ENCODE measurements at regions not wholly inside any gene's neighbourhood (a gene's known extent, or its start where the extent isn't known, plus 50 kb on each side); places are given as distances from the start of the nearest gene placed in this dataset.

DNA sequence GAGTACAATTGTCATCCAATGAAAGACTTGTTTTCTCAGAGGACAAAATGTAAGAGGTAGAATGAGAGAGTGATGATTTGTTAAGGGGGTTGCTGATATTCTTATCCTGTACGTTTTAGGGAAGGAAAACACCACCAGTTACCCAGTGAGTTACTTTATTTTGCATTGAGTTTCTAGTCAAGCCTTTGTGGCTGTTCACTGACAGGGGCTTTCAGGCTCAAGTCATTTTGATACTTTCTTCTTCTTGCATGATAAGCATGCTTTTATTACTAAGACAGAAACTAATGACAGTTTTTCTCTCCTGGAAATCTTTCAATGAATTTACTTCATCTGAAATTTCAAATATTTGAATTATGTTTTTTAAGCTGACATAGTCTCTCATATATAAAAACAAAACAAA lies 710.2 kb upstream of the POM121L12 start:
- no peak overlapping the region for H2AFZ ChIP-seq (ENCODE audit: low read depth, low read length, severe bottlenecking)
- TF ChIP-seq, protein P1, sequence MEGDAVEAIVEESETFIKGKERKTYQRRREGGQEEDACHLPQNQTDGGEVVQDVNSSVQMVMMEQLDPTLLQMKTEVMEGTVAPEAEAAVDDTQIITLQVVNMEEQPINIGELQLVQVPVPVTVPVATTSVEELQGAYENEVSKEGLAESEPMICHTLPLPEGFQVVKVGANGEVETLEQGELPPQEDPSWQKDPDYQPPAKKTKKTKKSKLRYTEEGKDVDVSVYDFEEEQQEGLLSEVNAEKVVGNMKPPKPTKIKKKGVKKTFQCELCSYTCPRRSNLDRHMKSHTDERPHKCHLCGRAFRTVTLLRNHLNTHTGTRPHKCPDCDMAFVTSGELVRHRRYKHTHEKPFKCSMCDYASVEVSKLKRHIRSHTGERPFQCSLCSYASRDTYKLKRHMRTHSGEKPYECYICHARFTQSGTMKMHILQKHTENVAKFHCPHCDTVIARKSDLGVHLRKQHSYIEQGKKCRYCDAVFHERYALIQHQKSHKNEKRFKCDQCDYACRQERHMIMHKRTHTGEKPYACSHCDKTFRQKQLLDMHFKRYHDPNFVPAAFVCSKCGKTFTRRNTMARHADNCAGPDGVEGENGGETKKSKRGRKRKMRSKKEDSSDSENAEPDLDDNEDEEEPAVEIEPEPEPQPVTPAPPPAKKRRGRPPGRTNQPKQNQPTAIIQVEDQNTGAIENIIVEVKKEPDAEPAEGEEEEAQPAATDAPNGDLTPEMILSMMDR (IDR thresholded peaks at IDR 0.05; ENCODE audit: insufficient read depth, low read length, poor library complexity, severe bottlenecking): no peak
- no peak for TF ChIP-seq EZH2phosphoT487 (conservative IDR thresholded peaks at IDR 0.05; ENCODE audit: low read length)
- no peaks in the 10 kb centered on the region for H3K36me3 ChIP-seq (ENCODE audit: low read length)
- no peaks in the 10 kb centered on the region for H4K20me1 ChIP-seq (ENCODE audit: low read depth, low read length)
- no peaks in the 10 kb centered on the region for H3K9me3 ChIP-seq (ENCODE audit: insufficient read depth, low read length)
- H3F3A ChIP-seq (ENCODE audit: insufficient read depth): no peaks in the 10 kb centered on the region
- no peak overlapping the region for H3K4me3 ChIP-seq (ENCODE audit: insufficient read depth, low read length, poor library complexity, severe bottlenecking)
- no peaks in the 10 kb centered on the region for H3K27me3 ChIP-seq (ENCODE audit: low read length)
- H3K79me2 ChIP-seq (ENCODE audit: insufficient read depth, low read length): no peaks in the 10 kb centered on the region
- no peak overlapping the region for H3K9ac ChIP-seq (ENCODE audit: low read length)
- no peaks in the 10 kb centered on the region for H3K9me2 ChIP-seq (replicated peaks; ENCODE audit: insufficient read depth, low read length)
- H3K4me2 ChIP-seq (ENCODE audit: low read depth, low read length, poor library complexity, severe bottlenecking): no peak overlapping the region
- H3K27ac ChIP-seq (ENCODE audit: low read depth, low read length): no peak overlapping the region

DNA sequence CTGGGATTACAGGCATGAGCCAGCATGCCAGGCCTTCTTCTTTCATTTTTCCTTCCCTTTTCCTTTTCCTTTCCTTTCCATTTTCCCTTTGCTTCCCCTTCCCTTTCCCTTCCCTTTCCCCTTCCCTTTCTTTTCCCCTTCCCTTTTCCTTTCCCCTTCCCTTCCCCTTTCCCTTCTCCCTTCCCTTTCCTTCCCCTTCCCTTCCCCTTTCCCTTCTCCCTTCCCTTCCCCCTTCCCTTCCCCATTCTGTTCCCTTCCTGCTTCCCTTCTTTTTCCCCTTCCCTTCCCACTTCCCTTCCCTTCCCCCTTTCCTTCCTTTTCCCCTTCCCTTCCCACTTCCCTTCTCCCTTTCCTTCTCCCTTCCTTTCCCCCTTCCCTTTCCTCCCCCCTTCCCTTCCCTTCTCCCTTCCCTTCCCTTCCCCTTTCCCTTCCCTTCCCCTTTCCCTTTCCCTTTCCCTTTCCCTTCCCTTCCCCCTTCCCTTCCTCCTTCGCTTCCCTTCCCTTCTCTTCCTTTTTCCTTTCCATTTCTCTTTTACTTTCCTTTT lies 712.2 kb upstream of the POM121L12 start:
- no peaks in the 10 kb centered on the region for H3K9me3 ChIP-seq (ENCODE audit: insufficient read depth, low read length)
- H3K4me3 ChIP-seq (ENCODE audit: insufficient read depth, low read length, poor library complexity, severe bottlenecking): no peak overlapping the region
- H3K79me2 ChIP-seq (ENCODE audit: insufficient read depth, low read length): no peaks in the 10 kb centered on the region
- no peak overlapping the region for H3K4me2 ChIP-seq (ENCODE audit: low read depth, low read length, poor library complexity, severe bottlenecking)
- no peaks in the 10 kb centered on the region for H4K20me1 ChIP-seq (ENCODE audit: low read depth, low read length)
- no peaks in the 10 kb centered on the region for H3F3A ChIP-seq (ENCODE audit: insufficient read depth)
- H3K27ac ChIP-seq (ENCODE audit: low read depth, low read length): no peak overlapping the region
- no peaks in the 10 kb centered on the region for H3K36me3 ChIP-seq (ENCODE audit: low read length)
- H3K9me2 ChIP-seq (replicated peaks; ENCODE audit: insufficient read depth, low read length): no peaks in the 10 kb centered on the region
- H3K27me3 ChIP-seq (ENCODE audit: low read length): no peaks in the 10 kb centered on the region
- no peak overlapping the region for H2AFZ ChIP-seq (ENCODE audit: low read depth, low read length, severe bottlenecking)
- TF ChIP-seq, protein P1 (IDR thresholded peaks at IDR 0.05; ENCODE audit: insufficient read depth, low read length, poor library complexity, severe bottlenecking): no peak
- H3K9ac ChIP-seq (ENCODE audit: low read length): no peak overlapping the region

DNA sequence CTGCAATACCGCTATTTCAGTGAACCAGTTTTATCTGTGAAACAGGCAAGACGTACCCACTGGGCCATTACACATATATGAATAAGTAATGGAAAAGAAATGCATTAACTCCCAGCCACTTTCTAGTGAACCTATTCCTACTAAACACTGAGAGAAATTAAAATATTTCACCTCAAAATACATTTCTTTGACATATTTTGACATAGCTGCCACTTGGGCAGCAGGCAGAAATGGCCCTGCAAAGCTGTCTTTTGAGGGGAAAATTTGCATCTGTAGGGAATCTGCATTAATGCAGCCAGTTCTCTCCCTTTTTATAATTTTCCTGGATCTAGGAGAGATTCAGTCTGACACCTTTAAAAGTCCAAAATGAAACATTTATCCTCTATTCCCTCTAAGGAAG lies 714.8 kb upstream of the POM121L12 start:
- H3K4me2 ChIP-seq (ENCODE audit: low read depth, low read length, poor library complexity, severe bottlenecking): no peak overlapping the region
- no peaks in the 10 kb centered on the region for H3F3A ChIP-seq (ENCODE audit: insufficient read depth)
- H3K9me2 ChIP-seq (replicated peaks; ENCODE audit: insufficient read depth, low read length): no peaks in the 10 kb centered on the region
- no peaks in the 10 kb centered on the region for H4K20me1 ChIP-seq (ENCODE audit: low read depth, low read length)
- TF ChIP-seq EZH2phosphoT487 (conservative IDR thresholded peaks at IDR 0.05; ENCODE audit: low read length): no peak
- no peak overlapping the region for H3K9ac ChIP-seq (ENCODE audit: low read length)
- no peaks in the 10 kb centered on the region for H3K79me2 ChIP-seq (ENCODE audit: insufficient read depth, low read length)
- H3K27me3 ChIP-seq (ENCODE audit: low read length): no peaks in the 10 kb centered on the region
- H2AFZ ChIP-seq (ENCODE audit: low read depth, low read length, severe bottlenecking): no peak overlapping the region
- no peaks in the 10 kb centered on the region for H3K36me3 ChIP-seq (ENCODE audit: low read length)
- no peak overlapping the region for H3K27ac ChIP-seq (ENCODE audit: low read depth, low read length)
- H3K4me3 ChIP-seq (ENCODE audit: insufficient read depth, low read length, poor library complexity, severe bottlenecking): no peak overlapping the region
- no peaks in the 10 kb centered on the region for H3K9me3 ChIP-seq (ENCODE audit: insufficient read depth, low read length)

DNA sequence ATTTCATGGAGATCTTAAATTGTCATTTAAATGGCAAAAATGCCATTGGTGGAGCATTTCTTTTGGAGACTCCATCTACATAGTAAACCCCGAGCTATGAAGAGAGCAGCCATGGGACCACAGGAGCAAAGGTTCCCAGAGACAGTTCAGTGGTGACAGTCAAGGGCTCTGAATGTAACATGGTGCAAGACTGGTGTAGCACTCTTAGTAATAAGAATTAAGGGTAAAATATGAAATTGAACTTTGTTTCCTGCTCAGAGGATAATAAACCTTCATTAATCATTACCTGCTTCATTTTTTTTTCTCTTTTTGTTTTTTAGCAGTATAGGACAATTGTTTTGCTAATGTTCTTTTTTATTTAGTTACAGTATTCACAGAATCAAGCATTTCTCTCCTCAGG lies 717.5 kb upstream of the POM121L12 start:
- TF ChIP-seq, protein P1 (IDR thresholded peaks at IDR 0.05; ENCODE audit: insufficient read depth, low read length, poor library complexity, severe bottlenecking): no peak
- TF ChIP-seq EZH2phosphoT487 (conservative IDR thresholded peaks at IDR 0.05; ENCODE audit: low read length): no peak
- no peaks in the 10 kb centered on the region for H3K27me3 ChIP-seq (ENCODE audit: low read length)
- no peaks in the 10 kb centered on the region for H3K79me2 ChIP-seq (ENCODE audit: insufficient read depth, low read length)
- H3K9ac ChIP-seq (ENCODE audit: low read length): no peak overlapping the region
- H3K36me3 ChIP-seq (ENCODE audit: low read length): no peaks in the 10 kb centered on the region
- no peak overlapping the region for H2AFZ ChIP-seq (ENCODE audit: low read depth, low read length, severe bottlenecking)
- no peaks in the 10 kb centered on the region for H3K9me2 ChIP-seq (replicated peaks; ENCODE audit: insufficient read depth, low read length)
- H3K27ac ChIP-seq (ENCODE audit: low read depth, low read length): no peak overlapping the region
- no peaks in the 10 kb centered on the region for H4K20me1 ChIP-seq (ENCODE audit: low read depth, low read length)
- H3F3A ChIP-seq (ENCODE audit: insufficient read depth): no peaks in the 10 kb centered on the region
- no peaks in the 10 kb centered on the region for H3K9me3 ChIP-seq (ENCODE audit: insufficient read depth, low read length)
- no peak overlapping the region for H3K4me3 ChIP-seq (ENCODE audit: insufficient read depth, low read length, poor library complexity, severe bottlenecking)
- H3K4me2 ChIP-seq (ENCODE audit: low read depth, low read length, poor library complexity, severe bottlenecking): no peak overlapping the region
